ENCODE measurements at regions not wholly inside any gene's neighbourhood (a gene's known extent, or its start where the extent isn't known, plus 50 kb on each side); places are given as distances from the start of the nearest gene placed in this dataset.

DNA sequence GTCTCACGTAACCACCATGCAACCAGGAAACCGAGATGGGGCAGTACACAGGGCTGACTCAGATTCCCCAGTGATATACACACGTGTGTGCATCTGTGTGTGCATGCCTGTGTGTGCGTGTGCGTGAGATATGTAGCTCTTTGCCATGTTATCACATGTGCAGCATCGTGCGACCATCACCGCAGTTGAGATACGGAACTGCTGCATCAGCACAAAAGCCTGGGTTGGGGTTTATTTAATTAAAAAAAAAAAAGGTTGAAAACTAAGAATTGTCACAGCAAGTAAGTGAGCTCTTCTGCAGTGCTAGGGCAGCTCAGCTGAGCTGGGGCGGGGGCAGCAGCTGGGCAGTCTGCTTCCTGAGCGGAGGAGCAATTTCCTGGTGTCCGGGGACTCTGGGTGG lies 152.5 kb downstream of the RBFOX3 start:
- no peaks in the 10 kb centered on the region for H3K36me3 ChIP-seq (ENCODE audit: control insufficient read depth in 2 of 2, insufficient read depth in 2 of 2, low read length in 2 of 2)
- no peak overlapping the region for H3K4me3 ChIP-seq (ENCODE audit: low read length in 2 of 2)
- no peaks in the 10 kb centered on the region for H3K4me1 ChIP-seq (ENCODE audit: control insufficient read depth, insufficient read depth, low read length)
- no peak overlapping the region for H3K9ac ChIP-seq (ENCODE audit: low read length in 2 of 2)
- no peak overlapping the region for H3K27ac ChIP-seq (ENCODE audit: low read length)
- peaks cover 0 to 2% of the 10 kb centered on the region in 2 donors for H3K27me3 ChIP-seq (ENCODE audit: control insufficient read depth in 1 of 2, insufficient read depth in 2 of 2, low read length in 2 of 2)
- no peaks in the 10 kb centered on the region for H3K9me3 ChIP-seq (ENCODE audit: control insufficient read depth in 2 of 2, low read length in 2 of 2)

GRCh38 chr17:79457889-79458288 lies 153.0 kb downstream of the RBFOX3 start:
- Histone ChIP-seq H3K27me3 (ENCODE audit: control insufficient read depth in 1 of 2, insufficient read depth in 2 of 2, low read length in 2 of 2) (peaks cover 0 to 2% of the 10 kb centered on the region in 2 donors), H3K36me3 (ENCODE audit: control insufficient read depth in 2 of 2, insufficient read depth in 2 of 2, low read length in 2 of 2) (no peaks in the 10 kb centered on the region), H3K27ac (ENCODE audit: low read length) (no peak overlapping the region), H3K9ac (ENCODE audit: low read length in 2 of 2) (no peak overlapping the region), H3K9me3 (ENCODE audit: control insufficient read depth in 2 of 2, low read length in 2 of 2) (no peaks in the 10 kb centered on the region), H3K4me1 (ENCODE audit: control insufficient read depth, insufficient read depth, low read length) (no peaks in the 10 kb centered on the region), H3K4me3 (ENCODE audit: low read length in 2 of 2) (no peak overlapping the region)

DNA sequence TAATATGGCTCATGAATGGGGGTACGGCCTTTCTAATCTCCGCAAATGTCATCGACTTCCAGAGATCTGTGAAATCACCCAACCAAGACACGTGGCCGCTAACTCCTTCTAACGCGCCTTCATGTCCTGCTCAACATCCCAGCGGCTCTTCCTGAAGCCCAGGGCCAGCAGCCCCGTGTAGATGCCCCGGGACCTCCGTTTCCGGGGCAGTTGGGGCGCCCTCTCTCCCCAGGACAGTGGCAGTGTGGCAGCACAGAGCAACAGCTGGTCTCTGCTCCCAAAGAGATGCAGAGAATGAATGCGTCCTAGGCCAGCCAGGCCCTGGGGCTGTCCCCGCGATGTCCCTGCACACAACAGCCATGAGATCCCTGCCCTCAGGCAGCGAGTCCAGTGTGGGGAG lies 153.5 kb downstream of the RBFOX3 start:
- Histone ChIP-seq H3K27me3 (ENCODE audit: control insufficient read depth in 1 of 2, insufficient read depth in 2 of 2, low read length in 2 of 2) (peaks cover 0 to 2% of the 10 kb centered on the region in 2 donors), H3K9me3 (ENCODE audit: control insufficient read depth in 2 of 2, low read length in 2 of 2) (no peaks in the 10 kb centered on the region), H3K27ac (ENCODE audit: low read length) (no peak overlapping the region), H3K36me3 (ENCODE audit: control insufficient read depth in 2 of 2, insufficient read depth in 2 of 2, low read length in 2 of 2) (no peaks in the 10 kb centered on the region), H3K9ac (ENCODE audit: low read length in 2 of 2) (no peak overlapping the region), H3K4me1 (ENCODE audit: control insufficient read depth, insufficient read depth, low read length) (no peaks in the 10 kb centered on the region), H3K4me3 (ENCODE audit: low read length in 2 of 2) (no peak overlapping the region)

DNA sequence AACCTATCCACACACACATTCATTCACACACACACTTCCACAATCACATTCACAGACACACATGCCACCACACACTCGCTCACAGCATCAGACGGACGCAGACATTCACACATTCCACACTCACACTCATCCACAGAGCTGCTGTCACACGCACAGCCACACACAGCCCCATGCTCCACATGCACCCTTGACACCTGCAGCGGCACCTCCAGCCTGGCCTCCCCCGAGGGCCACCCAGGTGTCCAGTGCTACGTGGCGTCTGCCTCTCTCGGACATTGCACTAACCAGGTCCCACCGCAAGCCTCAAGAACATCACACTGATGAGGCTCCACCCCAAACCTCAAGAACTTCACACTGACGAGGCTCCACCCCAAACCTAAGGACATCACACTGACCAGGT lies 155.2 kb downstream of the RBFOX3 start:
- no peaks in the 10 kb centered on the region for H3K4me1 ChIP-seq (ENCODE audit: control insufficient read depth, insufficient read depth, low read length)
- no peaks in the 10 kb centered on the region for H3K36me3 ChIP-seq (ENCODE audit: control insufficient read depth in 2 of 2, insufficient read depth in 2 of 2, low read length in 2 of 2)
- H3K9ac ChIP-seq (ENCODE audit: low read length in 2 of 2), result no peak overlapping the region
- no peak overlapping the region for H3K4me3 ChIP-seq (ENCODE audit: low read length in 2 of 2)
- H3K27me3 ChIP-seq (ENCODE audit: control insufficient read depth in 1 of 2, insufficient read depth in 2 of 2, low read length in 2 of 2), result no peaks in the 10 kb centered on the region
- H3K9me3 ChIP-seq (ENCODE audit: control insufficient read depth in 2 of 2, low read length in 2 of 2), result no peaks in the 10 kb centered on the region
- H3K27ac ChIP-seq (ENCODE audit: low read length), result no peak overlapping the region

- Histone ChIP-seq H3K9me3 (ENCODE audit: control insufficient read depth in 2 of 2, low read length in 2 of 2) (no peaks in the 10 kb centered on the region), H3K36me3 (ENCODE audit: control insufficient read depth in 2 of 2, insufficient read depth in 2 of 2, low read length in 2 of 2) (no peaks in the 10 kb centered on the region), H3K4me3 (ENCODE audit: low read length in 2 of 2) (no peak overlapping the region), H3K9ac (ENCODE audit: low read length in 2 of 2) (no peak overlapping the region), H3K4me1 (ENCODE audit: control insufficient read depth, insufficient read depth, low read length) (no peaks in the 10 kb centered on the region), H3K27me3 (ENCODE audit: control insufficient read depth in 1 of 2, insufficient read depth in 2 of 2, low read length in 2 of 2) (no peaks in the 10 kb centered on the region), H3K27ac (ENCODE audit: low read length) (no peak overlapping the region)
Measured at GRCh38 chr17:79454826-79455225, 156.0 kb downstream of the RBFOX3 start.

- Histone ChIP-seq H3K4me3 (ENCODE audit: low read length in 2 of 2) (no peak overlapping the region), H3K9me3 (ENCODE audit: control insufficient read depth in 2 of 2, low read length in 2 of 2) (no peaks in the 10 kb centered on the region), H3K36me3 (ENCODE audit: control insufficient read depth in 2 of 2, insufficient read depth in 2 of 2, low read length in 2 of 2) (no peaks in the 10 kb centered on the region), H3K9ac (ENCODE audit: low read length in 2 of 2) (no peak overlapping the region), H3K27me3 (ENCODE audit: control insufficient read depth in 1 of 2, insufficient read depth in 2 of 2, low read length in 2 of 2) (peaks cover 0 to 4% of the 10 kb centered on the region in 2 donors), H3K27ac (ENCODE audit: low read length) (no peak overlapping the region), H3K4me1 (ENCODE audit: control insufficient read depth, insufficient read depth, low read length) (no peaks in the 10 kb centered on the region)
Measured at GRCh38 chr17:79453481-79453880, 157.4 kb downstream of the RBFOX3 start.

DNA sequence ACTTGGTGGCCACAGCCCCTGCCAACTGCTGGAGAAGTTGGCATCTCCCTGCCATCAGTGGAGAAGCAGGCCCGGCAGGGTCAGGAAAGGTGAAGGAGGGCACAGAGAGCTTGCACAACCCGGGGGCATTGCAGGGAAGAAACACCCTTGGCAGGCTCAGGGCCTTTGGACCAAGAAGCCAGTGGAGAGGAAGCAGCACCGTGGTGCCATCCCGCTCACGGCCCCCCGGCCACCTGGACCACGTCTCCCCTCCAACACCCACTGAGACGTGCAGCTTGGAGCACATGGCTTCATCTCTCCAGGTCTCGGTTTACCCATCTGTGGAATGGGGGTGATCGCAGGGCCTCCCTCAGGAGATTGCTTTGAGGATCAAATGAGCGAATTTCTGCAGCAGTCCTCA lies 158.1 kb downstream of the RBFOX3 start:
- no peaks in the 10 kb centered on the region for H3K9me3 ChIP-seq (ENCODE audit: control insufficient read depth in 2 of 2, low read length in 2 of 2)
- no peak overlapping the region for H3K27ac ChIP-seq (ENCODE audit: low read length)
- no peak overlapping the region for H3K9ac ChIP-seq (ENCODE audit: low read length in 2 of 2)
- H3K4me3 ChIP-seq (ENCODE audit: low read length in 2 of 2), result no peak overlapping the region
- no peaks in the 10 kb centered on the region for H3K4me1 ChIP-seq (ENCODE audit: control insufficient read depth, insufficient read depth, low read length)
- peaks cover 0 to 4% of the 10 kb centered on the region in 2 donors for H3K27me3 ChIP-seq (ENCODE audit: control insufficient read depth in 1 of 2, insufficient read depth in 2 of 2, low read length in 2 of 2)
- H3K36me3 ChIP-seq (ENCODE audit: control insufficient read depth in 2 of 2, insufficient read depth in 2 of 2, low read length in 2 of 2), result no peaks in the 10 kb centered on the region

GRCh38 chr17:79451167-79451566 lies 159.7 kb downstream of the RBFOX3 start:
- H3K36me3 ChIP-seq (ENCODE audit: control insufficient read depth in 2 of 2, insufficient read depth in 2 of 2, low read length in 2 of 2), result no peaks in the 10 kb centered on the region
- no peaks in the 10 kb centered on the region for H3K9me3 ChIP-seq (ENCODE audit: control insufficient read depth in 2 of 2, low read length in 2 of 2)
- H3K4me3 ChIP-seq (ENCODE audit: low read length in 2 of 2), result no peak overlapping the region
- H3K27ac ChIP-seq (ENCODE audit: low read length), result no peak overlapping the region
- peaks cover 3 to 4% of the 10 kb centered on the region in 2 donors for H3K27me3 ChIP-seq (ENCODE audit: control insufficient read depth in 1 of 2, insufficient read depth in 2 of 2, low read length in 2 of 2)
- no peaks in the 10 kb centered on the region for H3K4me1 ChIP-seq (ENCODE audit: control insufficient read depth, insufficient read depth, low read length)
- H3K9ac ChIP-seq (ENCODE audit: low read length in 2 of 2), result no peak overlapping the region

DNA sequence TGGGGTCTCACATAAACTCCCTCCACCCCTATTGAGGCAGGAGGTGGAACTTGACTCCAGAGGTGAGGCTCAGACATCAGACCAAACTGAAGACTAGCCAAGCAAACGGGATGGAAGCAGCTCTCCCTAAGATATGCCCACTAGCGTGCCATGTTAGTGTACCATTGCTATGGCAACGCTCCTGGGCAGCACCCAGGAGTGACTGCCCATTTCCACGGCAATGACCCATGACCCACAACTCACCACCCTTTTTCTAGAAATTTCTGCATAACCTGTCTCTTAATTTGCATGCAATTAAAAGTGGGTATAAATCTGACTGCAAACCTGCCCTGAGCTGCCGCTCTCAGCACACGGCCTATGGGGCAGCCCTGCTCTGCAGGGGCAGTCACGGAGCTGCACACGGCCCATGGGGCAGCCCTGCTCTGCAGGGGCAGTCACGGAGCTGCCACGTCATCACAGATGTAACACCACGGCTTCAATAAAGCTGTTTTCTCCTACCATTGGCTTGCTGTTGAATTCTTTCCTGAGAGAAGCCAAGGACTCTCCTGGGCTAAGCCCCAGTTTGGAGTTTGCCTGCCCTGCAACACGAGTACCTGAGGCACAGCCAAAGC lies 164.3 kb downstream of the RBFOX3 start:
- H3K9me3 ChIP-seq (ENCODE audit: control insufficient read depth in 2 of 2, low read length in 2 of 2), result no peaks in the 10 kb centered on the region
- H3K27ac ChIP-seq (ENCODE audit: low read length), result no peak overlapping the region
- H3K4me1 ChIP-seq (ENCODE audit: control insufficient read depth, insufficient read depth, low read length), result no peaks in the 10 kb centered on the region
- peaks cover 3 to 4% of the 10 kb centered on the region in 2 donors for H3K27me3 ChIP-seq (ENCODE audit: control insufficient read depth in 1 of 2, insufficient read depth in 2 of 2, low read length in 2 of 2)
- H3K4me3 ChIP-seq (ENCODE audit: low read length in 2 of 2), result no peak overlapping the region
- no peak overlapping the region for H3K9ac ChIP-seq (ENCODE audit: low read length in 2 of 2)
- no peaks in the 10 kb centered on the region for H3K36me3 ChIP-seq (ENCODE audit: control insufficient read depth in 2 of 2, insufficient read depth in 2 of 2, low read length in 2 of 2)

DNA sequence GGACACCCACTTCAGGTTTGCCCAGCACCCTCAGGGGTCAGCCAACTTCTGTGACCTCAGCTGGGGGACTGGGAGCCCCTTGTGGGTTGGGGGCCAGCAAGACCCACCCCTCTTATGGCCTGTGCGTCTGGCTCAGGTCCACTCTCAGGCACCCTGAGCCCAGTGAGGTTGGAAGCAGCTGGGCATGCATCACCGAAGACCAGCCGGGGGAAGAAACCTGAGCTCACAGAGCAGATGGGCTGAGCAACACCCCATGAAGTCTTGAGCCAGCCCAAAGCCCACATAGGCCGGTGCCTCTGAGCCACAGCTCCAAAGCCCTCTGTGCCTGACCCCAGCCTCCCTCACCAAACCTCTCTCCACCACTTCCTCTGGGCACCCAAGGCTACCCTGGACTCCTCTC lies 166.7 kb downstream of the RBFOX3 start:
- H3K36me3 ChIP-seq (ENCODE audit: control insufficient read depth in 2 of 2, insufficient read depth in 2 of 2, low read length in 2 of 2), result no peaks in the 10 kb centered on the region
- H3K4me1 ChIP-seq (ENCODE audit: control insufficient read depth, insufficient read depth, low read length), result no peaks in the 10 kb centered on the region
- no peak overlapping the region for H3K27ac ChIP-seq (ENCODE audit: low read length)
- H3K4me3 ChIP-seq (ENCODE audit: low read length in 2 of 2), result no peak overlapping the region
- H3K27me3 ChIP-seq (ENCODE audit: control insufficient read depth in 1 of 2, insufficient read depth in 2 of 2, low read length in 2 of 2), result peaks cover 3 to 4% of the 10 kb centered on the region in 2 donors
- H3K9me3 ChIP-seq (ENCODE audit: control insufficient read depth in 2 of 2, low read length in 2 of 2), result no peaks in the 10 kb centered on the region
- no peak overlapping the region for H3K9ac ChIP-seq (ENCODE audit: low read length in 2 of 2)

GRCh38 chr17:79443026-79443425 lies 167.8 kb downstream of the RBFOX3 start:
- H3K27ac ChIP-seq (ENCODE audit: low read length), result no peak overlapping the region
- H3K9ac ChIP-seq (ENCODE audit: low read length in 2 of 2), result no peak overlapping the region
- peaks cover under 1 to 3% of the 10 kb centered on the region in 2 donors for H3K27me3 ChIP-seq (ENCODE audit: control insufficient read depth in 1 of 2, insufficient read depth in 2 of 2, low read length in 2 of 2)

More at GRCh38 chr17:79443026-79443425, 167.8 kb downstream of the RBFOX3 start:
- no peaks in the 10 kb centered on the region for H3K4me1 ChIP-seq (ENCODE audit: control insufficient read depth, insufficient read depth, low read length)
- no peak overlapping the region for H3K4me3 ChIP-seq (ENCODE audit: low read length in 2 of 2)
- no peaks in the 10 kb centered on the region for H3K9me3 ChIP-seq (ENCODE audit: control insufficient read depth in 2 of 2, low read length in 2 of 2)
- no peaks in the 10 kb centered on the region for H3K36me3 ChIP-seq (ENCODE audit: control insufficient read depth in 2 of 2, insufficient read depth in 2 of 2, low read length in 2 of 2)
